ENCODE measurements at regions not wholly inside any gene's neighbourhood (a gene's known extent, or its start where the extent isn't known, plus 50 kb on each side); places are given as distances from the start of the nearest gene placed in this dataset.

DNA sequence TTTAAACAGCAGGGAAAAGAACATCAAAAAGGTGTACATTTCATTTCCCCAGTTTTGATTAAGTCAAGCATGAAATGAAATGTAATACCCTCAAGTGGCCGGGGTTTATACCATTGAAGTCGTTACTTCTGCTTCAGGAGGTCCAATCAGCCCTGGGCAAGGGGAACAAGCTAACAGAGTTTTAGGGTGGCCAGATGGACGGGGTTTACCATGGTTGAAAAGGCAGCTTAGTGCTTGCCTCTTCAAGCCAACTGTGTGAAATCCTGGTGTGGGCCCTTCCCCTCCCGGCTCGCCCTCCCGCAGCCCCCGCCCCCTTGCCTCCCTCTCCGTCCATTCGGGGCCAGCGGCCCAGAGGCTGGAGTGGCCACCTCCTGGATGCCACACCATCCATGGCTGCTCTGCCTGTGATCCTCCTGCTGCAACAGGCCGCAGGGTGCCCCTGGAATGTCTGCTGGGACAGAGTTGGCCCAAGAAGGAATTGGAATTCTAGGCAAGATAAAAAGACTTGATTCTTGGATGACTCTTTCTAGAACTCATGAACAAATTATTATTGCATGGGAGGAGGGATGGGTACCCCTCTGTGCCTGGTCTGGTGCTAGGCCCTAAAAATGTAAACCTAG, 296.2 kb upstream of the IRX3 start:
- no peak for DNase-seq
- POLR2A ChIA-PET = no interaction called here
- no peaks in the 10 kb centered on the region for H3K4me1 Mint-ChIP-seq
- H3K4me3 Mint-ChIP-seq = no peak overlapping the region
- H3K27me3 Mint-ChIP-seq = peaks cover 12% of the 10 kb centered on the region
- no peak for ATAC-seq
- H3K36me3 Mint-ChIP-seq (ENCODE audit: low read depth) = no peaks in the 10 kb centered on the region
- CTCF ChIA-PET = no interaction called here
- intact Hi-C loops (cut with DNase I, micrococcal nuclease) = no loop called here
- H3K9me3 Mint-ChIP-seq (ENCODE audit: low read depth) = no peaks in the 10 kb centered on the region
- H3K27ac Mint-ChIP-seq = no peak overlapping the region

- peaks cover 22% of the 10 kb centered on the region for H3K27me3 Mint-ChIP-seq
- intact Hi-C loops (cut with DNase I, micrococcal nuclease) = no loop called here
- CTCF ChIA-PET = no interaction called here
- ATAC-seq = no peak
- H3K9me3 Mint-ChIP-seq (ENCODE audit: low read depth) = no peaks in the 10 kb centered on the region
- H3K36me3 Mint-ChIP-seq (ENCODE audit: low read depth) = no peaks in the 10 kb centered on the region
- POLR2A ChIA-PET = no interaction called here
- no peak overlapping the region for H3K27ac Mint-ChIP-seq
- no peak for DNase-seq
- H3K4me1 Mint-ChIP-seq = no peaks in the 10 kb centered on the region
- no peak overlapping the region for H3K4me3 Mint-ChIP-seq
Observed at GRCh38 chr16:54579106-54579728, 292.6 kb upstream of the IRX3 start.

GRCh38 chr16:54577651-54578128, 291.1 kb upstream of the IRX3 start:
- intact Hi-C loops (cut with DNase I, micrococcal nuclease) = no loop called here

DNA sequence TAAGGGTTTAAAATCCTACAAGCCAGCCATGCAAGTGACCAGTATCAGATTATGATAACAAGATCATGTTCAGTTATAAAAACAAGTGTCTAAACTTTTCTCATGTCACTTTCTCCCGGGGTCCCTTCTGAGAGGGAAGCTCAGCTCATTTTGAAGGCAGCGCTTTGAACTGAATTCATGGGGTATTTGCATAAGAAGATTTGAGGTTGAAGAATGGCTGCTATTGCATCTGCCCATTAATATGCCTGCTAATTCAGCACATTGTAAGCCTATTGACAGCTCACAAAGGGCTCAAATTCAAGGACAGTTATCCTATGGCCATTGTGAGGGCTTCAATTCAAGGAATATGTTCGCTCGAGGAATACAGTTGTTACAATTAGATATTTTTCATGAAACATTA, 290.2 kb upstream of the IRX3 start:
- POLR2A ChIA-PET = no interaction called here
- Mint-ChIP-seq H3K4me1 (no peaks in the 10 kb centered on the region), H3K9me3 (ENCODE audit: low read depth) (no peaks in the 10 kb centered on the region), H3K27me3 (peaks cover 22% of the 10 kb centered on the region), H3K36me3 (ENCODE audit: low read depth) (no peaks in the 10 kb centered on the region), H3K4me3 (no peak overlapping the region), H3K27ac (no peak overlapping the region)
- ATAC-seq = no peak
- CTCF ChIA-PET = no interaction called here
- intact Hi-C loops (cut with DNase I, micrococcal nuclease) = no loop called here
- no peak for DNase-seq

More at GRCh38 chr16:54577651-54578128, 291.1 kb upstream of the IRX3 start:
- ATAC-seq (no peak), DNase-seq (no peak)
- H3K27me3 Mint-ChIP-seq = peaks cover 22% of the 10 kb centered on the region
- no peaks in the 10 kb centered on the region for H3K9me3 Mint-ChIP-seq (ENCODE audit: low read depth)
- H3K27ac Mint-ChIP-seq = no peak overlapping the region
- ChIA-PET POLR2A (interaction anchor here (0.6 kb wide), 1 partner anchor 194 kb away, joined by 3 read pairs; no protein-coding TSS in a partner anchor), CTCF (interaction anchor here (0.8 kb wide), 1 partner anchor 20 kb away, joined by 3 read pairs; no protein-coding TSS in a partner anchor)
- no peaks in the 10 kb centered on the region for H3K36me3 Mint-ChIP-seq (ENCODE audit: low read depth)
- H3K4me3 Mint-ChIP-seq = no peak overlapping the region
- no peaks in the 10 kb centered on the region for H3K4me1 Mint-ChIP-seq

GRCh38 chr16:54568906-54569807, 282.6 kb upstream of the IRX3 start:
- ChIA-PET POLR2A (no interaction called here), CTCF (no interaction called here)
- Mint-ChIP-seq H3K27me3 (no peaks in the 10 kb centered on the region), H3K9me3 (ENCODE audit: low read depth) (no peaks in the 10 kb centered on the region), H3K4me1 (no peaks in the 10 kb centered on the region), H3K36me3 (ENCODE audit: low read depth) (no peaks in the 10 kb centered on the region), H3K27ac (no peak overlapping the region), H3K4me3 (no peak overlapping the region)
- ATAC-seq (no peak), DNase-seq (no peak)
- intact Hi-C loops (cut with DNase I, micrococcal nuclease) = no loop called here

GRCh38 chr16:54564841-54565240, 278.3 kb upstream of the IRX3 start:
- no peaks in the 10 kb centered on the region for H3K36me3 Mint-ChIP-seq (ENCODE audit: low read depth)
- no peak overlapping the region for H3K27ac Mint-ChIP-seq
- H3K27me3 Mint-ChIP-seq = no peaks in the 10 kb centered on the region
- H3K4me1 Mint-ChIP-seq = no peaks in the 10 kb centered on the region
- ChIA-PET POLR2A (no interaction called here), CTCF (no interaction called here)
- DNase-seq (no peak), ATAC-seq (no peak)
- intact Hi-C loops (cut with DNase I, micrococcal nuclease) = no loop called here
- H3K4me3 Mint-ChIP-seq = no peak overlapping the region
- no peaks in the 10 kb centered on the region for H3K9me3 Mint-ChIP-seq (ENCODE audit: low read depth)

DNA sequence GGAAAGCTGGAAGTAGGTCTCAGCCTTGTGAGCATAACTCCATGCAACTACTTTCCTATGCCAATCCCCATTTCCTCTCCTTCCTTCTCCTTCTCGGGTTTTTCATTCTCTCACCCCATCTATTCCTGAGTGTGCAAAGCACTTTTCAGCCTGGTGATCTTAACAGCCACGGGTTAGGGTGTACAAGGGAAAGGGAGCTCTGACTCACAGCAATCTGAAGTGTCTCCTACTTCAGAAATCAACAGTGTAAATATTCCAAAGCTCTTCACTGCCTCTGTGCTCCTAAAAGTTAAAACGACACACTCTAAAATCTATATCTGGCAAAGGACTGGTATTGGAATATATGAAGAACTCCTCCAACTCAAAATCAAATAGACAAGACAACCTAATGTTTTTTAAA, 268.0 kb upstream of the IRX3 start:
- Mint-ChIP-seq H3K4me1 (no peaks in the 10 kb centered on the region), H3K9me3 (ENCODE audit: low read depth) (peaks cover 2% of the 10 kb centered on the region), H3K27me3 (peaks cover 5% of the 10 kb centered on the region), H3K36me3 (ENCODE audit: low read depth) (no peaks in the 10 kb centered on the region), H3K27ac (no peak overlapping the region), H3K4me3 (no peak overlapping the region)
- no peak for ATAC-seq
- ChIA-PET CTCF (no interaction called here), POLR2A (no interaction called here)
- intact Hi-C loops (cut with DNase I, micrococcal nuclease) = no loop called here
- no peak for DNase-seq

GRCh38 chr16:54548281-54548680, 261.7 kb upstream of the IRX3 start:
- DNase-seq = no peak
- Mint-ChIP-seq H3K36me3 (ENCODE audit: low read depth) (no peaks in the 10 kb centered on the region), H3K4me1 (no peaks in the 10 kb centered on the region), H3K9me3 (ENCODE audit: low read depth) (no peaks in the 10 kb centered on the region), H3K27me3 (peaks cover 6% of the 10 kb centered on the region), H3K27ac (no peak overlapping the region), H3K4me3 (no peak overlapping the region)
- no peak for ATAC-seq
- ChIA-PET POLR2A (no interaction called here), CTCF (no interaction called here)
- intact Hi-C loops (cut with DNase I, micrococcal nuclease) = no loop called here

GRCh38 chr16:54547052-54547451, 260.5 kb upstream of the IRX3 start:
- ATAC-seq (no peak), DNase-seq (no peak)
- H3K27ac Mint-ChIP-seq = no peak overlapping the region
- CTCF ChIA-PET = no interaction called here
- H3K36me3 Mint-ChIP-seq (ENCODE audit: low read depth) = no peaks in the 10 kb centered on the region
- no peaks in the 10 kb centered on the region for H3K4me1 Mint-ChIP-seq
- H3K9me3 Mint-ChIP-seq (ENCODE audit: low read depth) = no peaks in the 10 kb centered on the region
- POLR2A ChIA-PET = no interaction called here
- intact Hi-C loops (cut with DNase I, micrococcal nuclease) = no loop called here
- H3K4me3 Mint-ChIP-seq = no peak overlapping the region
- H3K27me3 Mint-ChIP-seq = peaks cover 6% of the 10 kb centered on the region

- Mint-ChIP-seq H3K9me3 (ENCODE audit: low read depth) (no peaks in the 10 kb centered on the region), H3K4me3 (no peak overlapping the region), H3K27ac (no peak overlapping the region), H3K36me3 (ENCODE audit: low read depth) (no peaks in the 10 kb centered on the region), H3K27me3 (peaks cover 6% of the 10 kb centered on the region), H3K4me1 (no peaks in the 10 kb centered on the region)
- DNase-seq (no peak), ATAC-seq (no peak)
- intact Hi-C loops (cut with DNase I, micrococcal nuclease) = no loop called here
- POLR2A ChIA-PET = no interaction called here
- CTCF ChIA-PET = interaction anchor here (0.7 kb wide), 1 partner anchor 38 kb away, joined by 4 read pairs; no protein-coding TSS in a partner anchor
Observed at GRCh38 chr16:54546521-54546920, 259.9 kb upstream of the IRX3 start.

- DNase-seq (no peak), ATAC-seq (no peak)
- H3K9me3 Mint-ChIP-seq (ENCODE audit: low read depth) = no peaks in the 10 kb centered on the region
- CTCF ChIA-PET = interaction anchor here (0.7 kb wide), 1 partner anchor 39 kb away, joined by 4 read pairs; no protein-coding TSS in a partner anchor
- intact Hi-C loops (cut with DNase I, micrococcal nuclease) = no loop called here
- peaks cover 6% of the 10 kb centered on the region for H3K27me3 Mint-ChIP-seq
- POLR2A ChIA-PET = no interaction called here
- no peaks in the 10 kb centered on the region for H3K36me3 Mint-ChIP-seq (ENCODE audit: low read depth)
- H3K4me3 Mint-ChIP-seq = no peak overlapping the region
- no peak overlapping the region for H3K27ac Mint-ChIP-seq
- no peaks in the 10 kb centered on the region for H3K4me1 Mint-ChIP-seq
Observed at GRCh38 chr16:54545854-54546511, 259.4 kb upstream of the IRX3 start.
